Mucosa of gallbladder (tissue), 1 donor: ENCODE measurements at regions not wholly inside any gene's neighbourhood (a gene's known extent, or its start where the extent isn't known, plus 50 kb on each side); places are given as distances from the start of the nearest gene placed in this dataset.

Experiments used
- DNase-seq: peaks from one replicate; pipeline ENCODE4 v3.0.0-alpha.2; 2020; ENCODE audit warnings: low spot score
- donor health status: DM: no; HTN: no; CAD: no.

DNA sequence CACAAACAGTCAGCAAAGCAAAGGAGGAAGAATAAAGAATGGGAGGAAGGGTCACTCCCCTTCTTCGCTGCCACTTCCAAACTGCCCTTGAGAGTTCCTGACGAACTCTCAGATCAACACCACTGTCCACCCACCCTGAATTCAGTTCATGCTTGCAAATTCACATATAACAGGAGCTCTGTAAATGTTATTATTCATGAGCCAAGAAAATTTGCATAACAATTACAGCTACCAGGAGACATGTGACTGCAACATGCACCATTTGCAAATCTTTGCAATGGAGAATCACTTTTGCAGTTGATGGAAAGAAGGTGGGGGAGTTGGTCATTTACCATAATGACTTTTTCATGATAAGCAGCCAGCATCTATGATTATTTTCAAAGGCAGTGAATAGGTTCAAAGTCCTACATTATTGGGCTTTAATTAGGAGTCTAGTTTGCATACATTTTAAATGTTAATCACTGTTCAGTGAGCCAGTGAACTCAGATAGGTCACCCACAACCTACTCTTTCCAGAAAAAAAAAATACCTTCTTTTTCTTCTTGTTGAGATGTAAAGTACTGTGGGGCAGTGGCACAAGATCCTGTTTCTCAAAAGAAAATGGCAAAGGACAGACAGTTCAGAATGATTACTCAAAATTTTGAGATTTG, 149.7 kb downstream of the CAAP1 start:
- no peak for DNase-seq

GRCh38 chr9:26735160-26735559, 157.4 kb downstream of the CAAP1 start:
- DNase-seq: no peak

DNA sequence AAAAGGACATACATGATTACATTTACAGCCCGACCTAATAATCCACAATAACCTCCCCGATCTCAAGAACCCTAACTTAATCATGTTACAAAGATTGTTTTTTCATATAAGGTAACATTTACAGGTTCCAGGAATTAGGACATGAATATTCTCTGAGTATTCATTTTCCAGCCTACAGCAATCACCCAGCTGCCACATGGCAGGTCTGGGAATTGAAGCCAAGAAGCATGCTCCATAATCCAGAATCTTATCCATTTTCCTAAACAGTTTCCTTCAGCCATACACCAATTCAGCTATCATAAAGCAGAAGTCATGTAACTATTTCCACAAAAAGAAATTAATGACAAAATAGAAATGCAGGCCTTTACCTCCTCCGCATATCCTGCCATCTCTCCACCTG, 163.4 kb downstream of the CAAP1 start:
- DNase-seq: no peak

DNA sequence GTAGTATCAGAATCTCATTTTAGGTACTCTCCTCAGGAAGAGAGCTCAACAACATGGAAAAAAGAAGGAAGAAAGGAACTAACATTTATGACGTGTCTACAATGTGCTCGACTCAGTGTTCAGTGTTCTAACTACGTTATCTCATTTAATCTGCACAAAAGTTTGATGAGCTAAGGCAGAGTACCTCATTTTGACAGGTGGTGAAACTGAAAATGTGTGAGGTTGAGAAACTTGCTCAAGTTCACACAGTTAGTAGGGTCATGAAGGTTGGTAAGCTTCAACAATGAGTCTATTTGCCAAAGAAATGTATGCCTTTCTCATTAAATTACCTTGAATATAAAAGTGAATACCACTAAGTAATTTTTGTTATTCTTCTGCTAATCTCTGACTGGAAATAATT, 165.1 kb downstream of the CAAP1 start:
- no peak for DNase-seq

DNA sequence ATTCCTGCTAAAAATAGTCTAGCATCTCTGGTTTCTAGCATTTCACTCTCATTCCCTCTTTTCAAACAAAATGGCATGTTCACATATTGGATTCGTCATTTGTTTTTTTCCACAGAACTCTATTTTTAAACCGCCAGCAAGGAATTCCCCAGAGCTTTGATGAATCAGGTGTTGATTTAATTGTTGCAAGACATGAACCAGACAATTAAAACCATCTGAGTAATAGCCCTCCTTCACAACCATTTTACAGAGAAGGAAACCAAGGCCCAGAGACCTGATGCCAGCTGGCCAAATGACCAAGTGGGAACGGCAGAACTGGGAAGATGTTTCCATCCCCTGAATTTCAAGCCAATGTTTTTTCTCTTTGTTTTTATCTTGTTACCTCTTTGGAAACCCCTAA, 167.0 kb downstream of the CAAP1 start:
- no peak for DNase-seq

- DNase-seq: no peak
These were observed 169.1 kb downstream of the CAAP1 start for GRCh38 chr9:26723486-26723885.

GRCh38 chr9:26722755-26723154, 169.8 kb downstream of the CAAP1 start:
- no peak for DNase-seq

GRCh38 chr9:26710008-26710407, 182.6 kb downstream of the CAAP1 start:
- no peak for DNase-seq

GRCh38 chr9:26706223-26706622, 186.4 kb downstream of the CAAP1 start:
- DNase-seq: no peak

GRCh38 chr9:26695298-26695622, 197.3 kb downstream of the CAAP1 start:
- DNase-seq: no peak

DNA sequence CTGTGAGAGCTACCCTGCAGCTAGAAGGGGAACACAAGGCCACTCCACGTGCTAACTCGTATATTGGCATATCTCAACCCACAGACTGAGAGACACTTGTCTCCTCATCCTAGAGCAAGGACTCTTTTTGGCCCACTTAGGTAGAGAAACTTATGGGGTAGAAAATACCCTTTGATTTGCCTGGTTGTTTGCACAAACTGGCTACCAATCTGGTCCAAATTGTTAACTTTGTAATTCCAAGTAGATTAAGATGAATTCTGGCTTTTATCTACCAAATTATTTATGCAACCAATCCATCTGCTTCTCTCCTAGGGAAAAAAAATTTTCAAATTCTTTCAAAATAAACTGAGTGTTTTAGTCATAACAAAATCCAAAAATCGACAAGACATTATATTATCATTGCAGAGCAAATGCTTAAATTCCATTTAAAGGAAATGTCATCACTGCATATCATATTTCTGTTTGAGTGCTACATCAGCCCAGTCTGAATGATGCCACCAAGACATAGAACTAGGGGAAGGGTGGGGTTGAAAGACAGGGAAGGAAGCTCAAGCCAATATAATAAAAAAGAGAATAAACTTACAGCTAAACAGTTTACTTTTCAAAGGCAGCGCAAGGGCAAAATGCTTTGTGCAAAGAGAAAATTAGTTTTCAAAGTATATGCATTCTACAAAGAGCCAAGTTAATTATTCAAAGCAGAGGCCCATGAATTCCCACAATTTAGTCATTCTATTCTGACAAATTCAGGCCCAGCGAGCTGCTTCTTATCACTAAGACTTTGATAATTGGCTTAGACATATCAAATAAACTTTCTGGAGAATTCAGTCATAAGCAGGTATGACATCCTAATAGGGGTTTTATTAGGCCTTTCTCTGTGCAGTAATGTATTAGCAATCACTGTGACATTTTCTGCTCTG, 198.0 kb downstream of the CAAP1 start:
- DNase-seq: no peak

DNA sequence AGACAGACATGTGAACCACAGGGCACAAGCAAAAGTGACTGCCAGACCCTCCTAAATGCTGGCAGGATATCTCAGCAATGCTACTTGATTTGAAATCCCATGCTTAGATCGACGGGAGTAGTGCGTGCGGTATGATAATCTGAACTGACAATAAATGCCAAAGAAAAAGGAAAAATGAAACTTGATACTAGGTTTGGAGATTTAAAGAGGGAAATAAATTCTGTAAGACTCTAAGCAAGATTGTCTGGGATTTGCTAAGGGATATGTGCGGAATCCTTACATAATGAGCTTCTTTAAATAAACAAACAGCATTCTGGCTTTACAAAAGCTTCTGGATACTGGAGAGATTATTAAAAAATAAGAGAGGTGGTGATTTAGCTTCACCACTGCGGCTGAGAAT, 203.6 kb downstream of the CAAP1 start:
- DNase-seq: no peak

GRCh38 chr9:26687421-26687820, 205.2 kb downstream of the CAAP1 start:
- no peak for DNase-seq

DNA sequence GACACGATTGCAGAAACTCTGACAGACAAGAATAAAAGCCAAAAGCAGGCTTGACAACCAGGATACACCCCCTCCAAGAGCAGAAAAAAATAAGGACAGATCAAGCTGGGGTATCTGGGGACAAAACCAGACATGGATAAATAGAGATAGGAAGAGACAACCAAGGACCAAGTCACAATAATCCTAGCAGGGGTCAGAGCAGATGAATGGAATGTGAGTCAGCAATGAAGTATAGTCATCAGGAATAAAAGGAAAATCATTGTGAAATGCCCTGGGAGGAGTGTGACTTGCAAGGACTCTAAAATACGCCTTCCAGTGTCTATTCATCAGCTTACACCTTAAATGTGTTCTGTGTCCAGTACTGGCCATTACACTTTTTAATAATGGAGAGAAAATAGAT, 206.8 kb downstream of the CAAP1 start:
- no peak for DNase-seq

DNA sequence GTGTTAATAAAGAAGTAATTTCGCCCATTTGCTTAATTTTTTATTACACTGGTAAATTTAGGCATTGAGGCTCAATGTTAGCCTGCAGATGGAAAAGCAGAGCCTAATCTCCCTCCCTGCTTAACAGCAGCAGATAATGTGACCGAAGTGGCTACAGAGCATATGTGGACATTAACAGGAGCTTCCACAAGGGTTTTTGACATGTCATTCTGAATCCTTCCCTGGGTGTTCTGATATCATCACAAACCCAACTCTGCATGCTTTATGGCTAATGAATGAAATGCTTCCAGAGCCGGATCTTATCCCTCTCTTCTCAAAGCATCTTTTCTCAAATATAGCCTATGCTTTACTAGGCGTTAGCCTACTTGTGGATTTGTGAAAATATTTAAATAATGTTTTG, 208.6 kb downstream of the CAAP1 start:
- DNase-seq: no peak

GRCh38 chr9:26682796-26683496, 209.7 kb downstream of the CAAP1 start:
- DNase-seq: no peak

GRCh38 chr9:26682041-26682440, 210.6 kb downstream of the CAAP1 start:
- DNase-seq: no peak

DNA sequence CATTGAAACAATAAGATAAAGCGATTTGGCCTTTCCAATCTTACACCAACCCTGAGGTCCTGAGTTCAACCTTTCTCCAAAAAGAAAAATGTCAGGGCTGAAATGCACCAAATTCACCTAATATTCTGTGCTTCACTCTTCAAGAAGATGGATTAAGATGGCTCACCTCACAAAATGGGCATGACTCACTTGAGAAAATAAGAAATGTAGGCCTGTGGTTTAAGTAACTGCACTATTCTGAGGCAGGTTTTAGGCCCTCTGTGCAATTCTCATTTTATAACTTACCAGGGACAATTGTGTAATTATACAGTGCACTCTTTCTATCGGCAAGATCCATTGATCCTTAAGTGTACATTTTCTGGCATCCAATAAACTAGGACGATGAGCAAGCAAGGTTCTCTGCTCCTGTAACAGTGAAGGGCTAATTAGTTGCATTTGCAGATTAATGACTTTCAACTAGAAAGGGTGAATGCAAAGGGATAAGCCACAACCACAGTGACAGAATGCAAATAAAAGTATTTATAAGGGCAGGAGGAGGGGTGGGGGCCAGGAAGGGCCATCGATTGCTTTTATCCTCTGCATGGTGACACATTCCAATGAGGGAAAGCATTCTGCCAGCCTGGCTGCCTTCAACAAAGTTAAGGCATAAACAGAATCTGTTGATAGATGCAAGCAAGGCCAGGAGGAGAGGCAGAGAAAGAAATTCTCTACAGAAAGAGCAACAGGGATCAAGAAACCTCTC, 214.5 kb downstream of the CAAP1 start:
- no peak for DNase-seq

GRCh38 chr9:26675035-26675434, 217.6 kb downstream of the CAAP1 start:
- no peak for DNase-seq

DNA sequence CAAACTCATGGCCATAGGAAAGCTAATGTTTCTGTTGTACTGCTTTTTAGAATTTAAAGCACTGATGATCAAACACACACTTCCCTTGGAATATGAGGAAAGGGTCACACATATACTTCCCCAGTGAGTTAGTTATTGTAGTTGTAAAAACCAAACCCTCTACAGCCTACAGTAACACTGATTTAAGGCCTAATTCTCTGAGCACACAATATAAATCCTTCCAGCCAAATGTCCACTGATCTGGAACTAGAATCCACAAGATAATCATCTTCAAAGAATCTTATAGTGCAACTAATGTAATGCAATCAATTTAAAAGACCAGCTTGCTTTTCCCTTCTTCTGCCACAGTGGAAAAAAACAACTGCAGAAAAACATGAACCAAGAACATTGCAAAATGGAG, 219.3 kb downstream of the CAAP1 start:
- DNase-seq: no peak

DNA sequence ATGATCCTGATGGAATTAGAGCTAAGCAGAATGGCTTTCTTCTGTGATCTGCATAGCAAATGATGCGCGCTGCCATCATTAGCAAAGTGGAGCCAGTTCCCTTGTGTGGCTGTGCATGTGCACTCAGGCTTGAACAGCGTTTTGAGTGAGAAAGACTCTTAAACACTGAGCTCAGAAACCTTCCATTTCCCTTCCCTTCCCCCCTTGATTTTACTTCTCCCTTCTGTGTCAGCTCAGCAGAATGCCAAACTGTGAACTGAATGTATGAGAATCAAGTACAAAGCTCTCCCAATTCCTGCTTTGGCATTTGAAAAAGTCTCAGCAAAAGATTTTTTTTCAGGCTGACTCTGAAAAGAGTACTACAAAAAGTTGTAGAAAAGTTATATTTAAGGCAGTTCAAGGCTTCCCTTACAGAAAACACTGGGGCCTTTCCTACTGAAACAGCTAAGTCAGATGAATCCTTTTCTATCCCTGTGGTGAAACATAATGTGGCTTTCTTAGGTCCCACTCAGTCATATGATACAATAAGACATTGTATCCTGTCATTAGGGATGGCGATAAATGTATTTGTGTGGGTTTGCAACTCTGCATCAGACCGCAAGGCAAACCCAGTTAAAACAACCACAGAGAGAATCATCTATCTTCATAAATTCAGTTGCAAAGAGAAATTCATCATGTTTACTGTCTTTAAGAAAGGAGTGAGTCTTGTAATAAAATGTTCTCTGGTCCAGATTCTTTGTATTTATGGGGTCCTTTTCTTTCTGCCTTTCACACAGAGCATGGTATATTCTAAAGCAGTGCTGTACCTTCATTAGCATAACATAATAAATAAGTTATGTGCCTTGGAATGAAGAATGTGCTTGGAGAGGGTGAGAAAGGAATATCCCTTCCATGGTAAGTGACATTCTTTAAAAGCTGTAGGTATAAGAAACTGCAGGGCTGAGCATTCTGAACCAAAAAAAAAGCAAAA, 222.6 kb downstream of the CAAP1 start:
- no peak for DNase-seq
